ENCODE measurements at regions not wholly inside any gene's neighbourhood (a gene's known extent, or its start where the extent isn't known, plus 50 kb on each side); places are given as distances from the start of the nearest gene placed in this dataset.

GRCh38 chr9:106449336-106449927, 413.5 kb upstream of the ZNF462 start:
- H3K4me1 ChIP-seq (ENCODE audit: low read length), result no peaks in the 10 kb centered on the region
- H3K27me3 ChIP-seq (ENCODE audit: low read length), result no peaks in the 10 kb centered on the region
- H3K9ac ChIP-seq (ENCODE audit: low read length), result no peak overlapping the region
- H3K9me2 ChIP-seq (replicated peaks; ENCODE audit: insufficient read depth, low read length), result no peaks in the 10 kb centered on the region
- no peak overlapping the region for H3K27ac ChIP-seq (ENCODE audit: low read length)
- no peak overlapping the region for H2AFZ ChIP-seq (ENCODE audit: low read length)
- H3K36me3 ChIP-seq (ENCODE audit: insufficient read depth, low read length), result no peaks in the 10 kb centered on the region
- no peak overlapping the region for H3K4me3 ChIP-seq (ENCODE audit: low read length)
- no peaks in the 10 kb centered on the region for H3K79me2 ChIP-seq (ENCODE audit: low read length)
- H4K20me1 ChIP-seq (ENCODE audit: insufficient read depth, low read depth, low read length), result no peaks in the 10 kb centered on the region
- H3K4me2 ChIP-seq (ENCODE audit: low read depth, low read length, poor library complexity, severe bottlenecking), result no peak overlapping the region
- DNase-seq, result no peak
- H3K9me3 ChIP-seq (ENCODE audit: low read length), result no peaks in the 10 kb centered on the region

DNA sequence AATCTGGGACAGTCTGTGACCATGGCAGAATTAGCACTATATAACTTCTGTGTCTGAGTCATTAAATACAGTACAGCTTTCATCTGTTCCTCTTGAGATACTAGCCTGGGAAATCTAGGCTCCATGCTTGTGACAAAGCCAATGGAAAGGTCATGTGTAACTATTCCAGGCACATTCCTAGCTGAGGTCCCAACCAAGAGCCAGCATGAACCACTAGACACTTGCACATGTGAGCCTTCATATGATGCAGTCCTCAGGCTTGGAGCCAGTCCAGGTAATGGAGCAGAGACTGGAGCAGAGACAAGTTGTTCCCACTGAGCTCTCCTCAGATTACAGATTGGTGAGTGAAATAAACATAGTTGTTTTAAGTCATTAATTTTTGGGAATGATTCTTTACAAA, 412.4 kb upstream of the ZNF462 start:
- H3K4me3 ChIP-seq (ENCODE audit: low read length), result no peak overlapping the region
- no peaks in the 10 kb centered on the region for H4K20me1 ChIP-seq (ENCODE audit: insufficient read depth, low read depth, low read length)
- DNase-seq, result no peak
- no peak overlapping the region for H3K27ac ChIP-seq (ENCODE audit: low read length)
- no peaks in the 10 kb centered on the region for H3K9me3 ChIP-seq (ENCODE audit: low read length)
- no peaks in the 10 kb centered on the region for H3K36me3 ChIP-seq (ENCODE audit: insufficient read depth, low read length)
- H3K27me3 ChIP-seq (ENCODE audit: low read length), result no peaks in the 10 kb centered on the region
- no peaks in the 10 kb centered on the region for H3K4me1 ChIP-seq (ENCODE audit: low read length)
- no peak overlapping the region for H2AFZ ChIP-seq (ENCODE audit: low read length)
- no peaks in the 10 kb centered on the region for H3K79me2 ChIP-seq (ENCODE audit: low read length)
- H3K4me2 ChIP-seq (ENCODE audit: low read depth, low read length, poor library complexity, severe bottlenecking), result no peak overlapping the region
- H3K9ac ChIP-seq (ENCODE audit: low read length), result no peak overlapping the region
- H3K9me2 ChIP-seq (replicated peaks; ENCODE audit: insufficient read depth, low read length), result no peaks in the 10 kb centered on the region

DNA sequence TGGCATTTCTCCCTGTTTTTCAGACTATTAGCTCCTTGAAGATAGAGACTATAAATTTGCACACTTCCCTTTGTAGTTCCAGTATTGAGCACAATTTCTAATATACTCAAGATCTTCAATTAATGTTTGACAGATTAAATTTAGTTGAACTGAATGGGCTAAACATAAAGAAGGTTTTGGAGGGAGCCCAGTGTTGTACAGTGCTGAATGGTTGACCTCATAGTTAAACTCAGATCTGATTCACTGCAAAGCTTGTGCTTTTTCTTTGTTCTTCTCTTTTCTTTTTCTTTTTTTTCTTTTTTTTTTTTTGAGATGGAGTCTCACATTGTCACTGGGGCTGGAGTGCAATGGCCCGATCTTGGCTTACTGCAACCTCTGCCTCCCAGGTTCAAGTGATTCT, 411.7 kb upstream of the ZNF462 start:
- no peak overlapping the region for H2AFZ ChIP-seq (ENCODE audit: low read length)
- H3K9ac ChIP-seq (ENCODE audit: low read length), result no peak overlapping the region
- H3K27ac ChIP-seq (ENCODE audit: low read length), result no peak overlapping the region
- no peaks in the 10 kb centered on the region for H3K27me3 ChIP-seq (ENCODE audit: low read length)
- H3K9me2 ChIP-seq (replicated peaks; ENCODE audit: insufficient read depth, low read length), result no peaks in the 10 kb centered on the region
- no peaks in the 10 kb centered on the region for H4K20me1 ChIP-seq (ENCODE audit: insufficient read depth, low read depth, low read length)
- DNase-seq, result no peak
- no peaks in the 10 kb centered on the region for H3K9me3 ChIP-seq (ENCODE audit: low read length)
- no peaks in the 10 kb centered on the region for H3K36me3 ChIP-seq (ENCODE audit: insufficient read depth, low read length)
- H3K4me3 ChIP-seq (ENCODE audit: low read length), result no peak overlapping the region
- H3K4me1 ChIP-seq (ENCODE audit: low read length), result no peaks in the 10 kb centered on the region
- H3K79me2 ChIP-seq (ENCODE audit: low read length), result no peaks in the 10 kb centered on the region
- no peak overlapping the region for H3K4me2 ChIP-seq (ENCODE audit: low read depth, low read length, poor library complexity, severe bottlenecking)

DNA sequence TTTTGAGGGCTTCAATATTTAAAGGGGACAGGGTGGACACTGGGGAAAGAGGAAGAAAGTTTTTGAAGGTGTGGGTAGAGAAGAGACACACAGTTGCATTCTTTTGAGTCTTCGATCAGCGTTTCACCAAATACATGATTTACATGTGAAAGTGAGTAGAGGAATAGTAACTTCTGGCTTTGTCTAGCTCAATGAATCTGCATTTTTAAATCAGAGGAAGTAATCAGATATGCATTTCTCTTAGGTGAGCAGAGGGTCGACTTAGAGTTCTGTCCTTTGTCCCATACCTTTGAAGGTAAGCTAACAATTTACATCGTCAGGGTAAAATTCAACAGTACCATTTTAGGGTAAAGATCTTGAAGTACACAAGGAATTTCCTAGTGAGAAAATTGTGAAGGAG, 406.4 kb upstream of the ZNF462 start:
- Histone ChIP-seq H4K20me1 (ENCODE audit: insufficient read depth, low read depth, low read length) (no peaks in the 10 kb centered on the region), H3K9ac (ENCODE audit: low read length) (no peak overlapping the region), H3K27me3 (ENCODE audit: low read length) (no peaks in the 10 kb centered on the region), H3K27ac (ENCODE audit: low read length) (no peak overlapping the region), H3K79me2 (ENCODE audit: low read length) (no peaks in the 10 kb centered on the region), H3K9me3 (ENCODE audit: low read length) (no peaks in the 10 kb centered on the region), H3K4me3 (ENCODE audit: low read length) (no peak overlapping the region), H3K9me2 (replicated peaks; ENCODE audit: insufficient read depth, low read length) (no peaks in the 10 kb centered on the region), H3K36me3 (ENCODE audit: insufficient read depth, low read length) (no peaks in the 10 kb centered on the region), H3K4me1 (ENCODE audit: low read length) (no peaks in the 10 kb centered on the region), H3K4me2 (ENCODE audit: low read depth, low read length, poor library complexity, severe bottlenecking) (no peak overlapping the region), H2AFZ (ENCODE audit: low read length) (no peak overlapping the region)
- no peak for DNase-seq

- H3K4me2 ChIP-seq (ENCODE audit: low read depth, low read length, poor library complexity, severe bottlenecking), result no peak overlapping the region
- H3K9me3 ChIP-seq (ENCODE audit: low read length), result no peaks in the 10 kb centered on the region
- no peaks in the 10 kb centered on the region for H4K20me1 ChIP-seq (ENCODE audit: insufficient read depth, low read depth, low read length)
- no peak for DNase-seq
- no peak overlapping the region for H3K27ac ChIP-seq (ENCODE audit: low read length)
- H3K4me3 ChIP-seq (ENCODE audit: low read length), result no peak overlapping the region
- no peak overlapping the region for H2AFZ ChIP-seq (ENCODE audit: low read length)
- no peaks in the 10 kb centered on the region for H3K9me2 ChIP-seq (replicated peaks; ENCODE audit: insufficient read depth, low read length)
- no peaks in the 10 kb centered on the region for H3K4me1 ChIP-seq (ENCODE audit: low read length)
- no peaks in the 10 kb centered on the region for H3K27me3 ChIP-seq (ENCODE audit: low read length)
- no peaks in the 10 kb centered on the region for H3K79me2 ChIP-seq (ENCODE audit: low read length)
- H3K36me3 ChIP-seq (ENCODE audit: insufficient read depth, low read length), result no peaks in the 10 kb centered on the region
- H3K9ac ChIP-seq (ENCODE audit: low read length), result no peak overlapping the region
Measured at GRCh38 chr9:106467113-106467864, 395.7 kb upstream of the ZNF462 start.

DNA sequence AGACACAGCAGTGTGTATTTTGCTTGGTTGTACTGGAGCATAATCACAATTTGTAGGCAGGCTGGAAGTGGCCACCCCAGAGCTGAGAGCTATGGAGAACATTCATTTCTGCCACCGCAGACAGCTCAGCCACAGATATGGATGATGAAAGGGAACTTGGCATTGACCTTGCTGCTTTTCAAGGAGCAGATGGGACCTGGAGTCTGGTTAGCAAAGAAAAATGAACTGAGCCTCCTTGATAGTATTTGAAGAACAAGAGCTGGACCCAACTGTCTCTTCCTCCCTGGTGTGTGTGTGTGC, 395.2 kb upstream of the ZNF462 start:
- no peak overlapping the region for H2AFZ ChIP-seq (ENCODE audit: low read length)
- no peak overlapping the region for H3K9ac ChIP-seq (ENCODE audit: low read length)
- H3K36me3 ChIP-seq (ENCODE audit: insufficient read depth, low read length), result no peaks in the 10 kb centered on the region
- no peaks in the 10 kb centered on the region for H3K9me3 ChIP-seq (ENCODE audit: low read length)
- H3K27me3 ChIP-seq (ENCODE audit: low read length), result no peaks in the 10 kb centered on the region
- H3K4me1 ChIP-seq (ENCODE audit: low read length), result no peaks in the 10 kb centered on the region
- no peaks in the 10 kb centered on the region for H4K20me1 ChIP-seq (ENCODE audit: insufficient read depth, low read depth, low read length)
- H3K9me2 ChIP-seq (replicated peaks; ENCODE audit: insufficient read depth, low read length), result no peaks in the 10 kb centered on the region
- DNase-seq, result no peak
- no peak overlapping the region for H3K27ac ChIP-seq (ENCODE audit: low read length)
- no peak overlapping the region for H3K4me2 ChIP-seq (ENCODE audit: low read depth, low read length, poor library complexity, severe bottlenecking)
- no peaks in the 10 kb centered on the region for H3K79me2 ChIP-seq (ENCODE audit: low read length)
- no peak overlapping the region for H3K4me3 ChIP-seq (ENCODE audit: low read length)

DNA sequence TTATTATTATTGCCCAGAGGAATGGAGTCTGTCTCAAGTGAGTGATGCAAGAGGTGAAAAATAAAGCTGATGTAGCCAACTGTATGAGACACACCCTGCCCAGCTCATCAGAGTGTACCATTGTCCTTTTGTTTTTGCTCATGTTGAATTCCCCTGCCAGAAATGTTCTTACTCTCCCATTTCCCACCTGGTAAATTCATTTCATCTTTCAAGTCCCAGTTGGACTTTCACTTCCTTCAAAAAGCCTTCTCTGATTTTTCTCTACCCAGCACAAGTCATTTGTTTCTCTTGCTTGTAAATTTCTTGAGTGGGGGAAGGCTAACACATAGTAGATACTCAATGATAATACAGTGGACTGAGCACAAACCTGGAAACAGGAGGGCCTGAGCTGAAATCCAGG, 394.5 kb upstream of the ZNF462 start:
- DNase-seq, result no peak
- H3K27me3 ChIP-seq (ENCODE audit: low read length), result no peaks in the 10 kb centered on the region

GRCh38 chr9:106478312-106478711, 384.7 kb upstream of the ZNF462 start:
- Histone ChIP-seq H3K4me2 (ENCODE audit: low read depth, low read length, poor library complexity, severe bottlenecking) (no peak overlapping the region), H3K9ac (ENCODE audit: low read length) (no peak overlapping the region), H3K36me3 (ENCODE audit: insufficient read depth, low read length) (no peaks in the 10 kb centered on the region), H3K4me1 (ENCODE audit: low read length) (no peaks in the 10 kb centered on the region), H3K9me3 (ENCODE audit: low read length) (no peaks in the 10 kb centered on the region), H4K20me1 (ENCODE audit: insufficient read depth, low read depth, low read length) (no peaks in the 10 kb centered on the region), H3K27me3 (ENCODE audit: low read length) (no peaks in the 10 kb centered on the region), H3K9me2 (replicated peaks; ENCODE audit: insufficient read depth, low read length) (no peaks in the 10 kb centered on the region), H3K27ac (ENCODE audit: low read length) (no peak overlapping the region), H3K4me3 (ENCODE audit: low read length) (no peak overlapping the region), H3K79me2 (ENCODE audit: low read length) (no peaks in the 10 kb centered on the region), H2AFZ (ENCODE audit: low read length) (no peak overlapping the region)
- DNase-seq, result no peak

More for the DNA sequence above, 394.5 kb upstream of the ZNF462 start:
- Histone ChIP-seq H3K9me3 (ENCODE audit: low read length) (no peaks in the 10 kb centered on the region), H4K20me1 (ENCODE audit: insufficient read depth, low read depth, low read length) (no peaks in the 10 kb centered on the region), H3K27ac (ENCODE audit: low read length) (no peak overlapping the region), H3K36me3 (ENCODE audit: insufficient read depth, low read length) (no peaks in the 10 kb centered on the region), H3K4me2 (ENCODE audit: low read depth, low read length, poor library complexity, severe bottlenecking) (no peak overlapping the region), H3K4me1 (ENCODE audit: low read length) (no peaks in the 10 kb centered on the region), H3K9ac (ENCODE audit: low read length) (no peak overlapping the region), H3K4me3 (ENCODE audit: low read length) (no peak overlapping the region), H3K79me2 (ENCODE audit: low read length) (no peaks in the 10 kb centered on the region), H2AFZ (ENCODE audit: low read length) (no peak overlapping the region), H3K9me2 (replicated peaks; ENCODE audit: insufficient read depth, low read length) (no peaks in the 10 kb centered on the region)

Measured in Karpas-422 (cell line).